Esophagus muscularis mucosa (tissue), 4 donors: ENCODE measurements at regions not wholly inside any gene's neighbourhood (a gene's known extent, or its start where the extent isn't known, plus 50 kb on each side); places are given as distances from the start of the nearest gene placed in this dataset.

Experiments used
- DNase-seq: peaks from one replicate; pipeline ENCODE4 v3.0.0-alpha.2; 2017; ENCODE audit errors: extremely low spot score
- H3K27ac ChIP-seq, 4 donors: fragments of 200-600 bp; sonication (generic); replicated peaks in 1 of 4; 1 replicate in 3 of 4; 2 replicates in 1 of 4; pipeline ENCODE4 v1.5.1; 2016 to 2019; ENCODE audit warnings: mild to moderate bottlenecking in 1 of 4
- H3K27me3 ChIP-seq, 4 donors: fragments of 200-600 bp; sonication (generic); one replicate each; pipeline versions ENCODE4 v1.5.1 to v1.6.0; 2016 to 2019
- H3K36me3 ChIP-seq, 4 donors: fragments of 200-600 bp; sonication (generic); one replicate each; pipeline ENCODE4 v1.5.1; 2016 to 2019
- H3K4me1 ChIP-seq, 4 donors: fragments of 200-600 bp; sonication (generic); one replicate each; pipeline ENCODE4 v1.5.1; 2016 to 2019
- H3K4me3 ChIP-seq, 4 donors: fragments of 200-600 bp; sonication (generic); 1 replicate in 2 of 4; 2 replicates in 2 of 4; pipeline ENCODE4 v1.5.1; 2016 to 2019; ENCODE audit warnings: mild to moderate bottlenecking in 4 of 4, moderate library complexity in 1 of 4
- H3K9me3 ChIP-seq, 4 donors: fragments of 200-600 bp; sonication (generic); 1 replicate in 3 of 4; 2 replicates in 1 of 4; pipeline ENCODE4 v1.5.1; 2016 to 2019
- EP300 ChIP-seq: sonication (generic); formaldehyde crosslinking; IDR thresholded peaks from one replicate; pipeline ENCODE4 v1.6.1; 2017; ENCODE audit warnings: antibody characterized with exemption
- POLR2A ChIP-seq: fragments of 450-650 bp; IDR thresholded peaks from one replicate; pipeline ENCODE4 v1.6.1; 2017; ENCODE audit warnings: antibody characterized with exemption, moderate library complexity, mild to moderate bottlenecking, low read depth
- POLR2AphosphoS5 ChIP-seq, 2 donors: sonication (generic); formaldehyde crosslinking; IDR thresholded peaks; one replicate each; pipeline ENCODE4 v1.6.1; 2017; ENCODE audit warnings: antibody characterized with exemption in 2 of 2
- WGBS: methylation state at CpG from one replicate; pipeline ENCODE4 v1.1.5; 2018; 5-methylcytosine and 5-hydroxymethylcytosine counted together
- intact Hi-C: fragments of 100-400 bp; cut with DNase I; formaldehyde crosslinking; loops from one replicate; pipeline ENCODE4 v1.15.1; 2023
- TF ChIP-seq, protein P1 (sequence below), 3 experiments: fragments of 200-600 bp in 2 of 3; fragments of 450-650 bp in 1 of 3; sonication (generic) in 2 of 3; IDR thresholded peaks; one replicate each; pipeline ENCODE4 v1.5.1; 2017 to 2019; ENCODE audit warnings: antibody characterized with exemption in 3 of 3, mild to moderate bottlenecking in 2 of 3, moderate library complexity in 1 of 3

DNA sequence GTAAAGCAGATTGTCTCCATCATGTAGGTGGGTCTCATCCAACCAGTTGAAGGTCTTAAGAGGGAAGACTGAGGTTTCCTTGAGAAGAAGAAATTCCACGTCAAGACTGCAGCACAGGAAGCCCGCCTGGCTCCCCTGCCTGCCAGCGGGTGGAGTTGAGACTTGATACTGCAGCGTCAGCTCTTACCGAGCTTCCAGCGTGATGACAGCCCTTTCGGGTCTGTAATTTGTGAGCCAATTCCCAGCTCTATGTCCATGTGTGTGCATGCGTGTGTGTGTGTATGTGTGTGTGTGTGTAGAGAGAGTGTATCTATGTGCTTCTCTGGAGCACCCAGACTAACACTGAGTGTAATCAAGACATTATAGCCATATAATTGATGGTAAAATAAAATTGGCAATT lies 379.7 kb upstream of the IRX2 start:
- no peak for DNase-seq
- Histone ChIP-seq H3K36me3 (no peaks in the 10 kb centered on the region), H3K27me3 (peaks cover 0 to 7% (median 0%) of the 10 kb centered on the region in 4 donors), H3K4me1 (no peaks in the 10 kb centered on the region), H3K4me3 (no peak overlapping the region), H3K9me3 (no peaks in the 10 kb centered on the region), H3K27ac (no peak overlapping the region)
- TF ChIP-seq EP300 (no peak), POLR2A (no peak), POLR2AphosphoS5 (IDR thresholded peaks at IDR 0.05) (no peak)
- TF ChIP-seq, protein P1, sequence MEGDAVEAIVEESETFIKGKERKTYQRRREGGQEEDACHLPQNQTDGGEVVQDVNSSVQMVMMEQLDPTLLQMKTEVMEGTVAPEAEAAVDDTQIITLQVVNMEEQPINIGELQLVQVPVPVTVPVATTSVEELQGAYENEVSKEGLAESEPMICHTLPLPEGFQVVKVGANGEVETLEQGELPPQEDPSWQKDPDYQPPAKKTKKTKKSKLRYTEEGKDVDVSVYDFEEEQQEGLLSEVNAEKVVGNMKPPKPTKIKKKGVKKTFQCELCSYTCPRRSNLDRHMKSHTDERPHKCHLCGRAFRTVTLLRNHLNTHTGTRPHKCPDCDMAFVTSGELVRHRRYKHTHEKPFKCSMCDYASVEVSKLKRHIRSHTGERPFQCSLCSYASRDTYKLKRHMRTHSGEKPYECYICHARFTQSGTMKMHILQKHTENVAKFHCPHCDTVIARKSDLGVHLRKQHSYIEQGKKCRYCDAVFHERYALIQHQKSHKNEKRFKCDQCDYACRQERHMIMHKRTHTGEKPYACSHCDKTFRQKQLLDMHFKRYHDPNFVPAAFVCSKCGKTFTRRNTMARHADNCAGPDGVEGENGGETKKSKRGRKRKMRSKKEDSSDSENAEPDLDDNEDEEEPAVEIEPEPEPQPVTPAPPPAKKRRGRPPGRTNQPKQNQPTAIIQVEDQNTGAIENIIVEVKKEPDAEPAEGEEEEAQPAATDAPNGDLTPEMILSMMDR (IDR thresholded peaks at IDR 0.05), result no peak
- WGBS, result 67% methylated on average over 8 of the region's 8 CpGs
- intact Hi-C loops, result no loop called here

DNA sequence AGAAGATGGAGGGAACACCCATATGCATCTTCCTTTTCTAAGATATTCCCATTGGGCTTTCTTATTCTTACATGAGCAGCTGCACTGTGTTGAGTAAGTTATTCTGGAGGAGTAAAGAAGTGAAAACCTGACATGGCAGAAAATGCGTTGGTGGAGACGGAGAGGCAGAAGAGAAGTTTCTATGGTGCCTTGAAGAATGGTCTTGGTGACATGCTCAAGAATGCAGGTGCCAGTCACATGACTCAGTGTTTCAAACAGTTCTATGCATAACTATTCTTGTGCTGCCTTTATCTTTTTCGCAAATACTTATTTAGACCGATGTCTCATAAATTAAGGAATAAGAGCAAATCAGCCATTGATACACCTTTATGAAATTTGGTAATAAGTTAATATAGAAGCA lies 377.8 kb upstream of the IRX2 start:
- DNase-seq, result no peak
- Histone ChIP-seq H3K4me3 (no peak overlapping the region), H3K27me3 (peaks cover 0 to 7% (median 0%) of the 10 kb centered on the region in 4 donors), H3K4me1 (no peaks in the 10 kb centered on the region), H3K9me3 (no peaks in the 10 kb centered on the region), H3K36me3 (no peaks in the 10 kb centered on the region), H3K27ac (no peak overlapping the region)
- TF ChIP-seq, protein P1 (IDR thresholded peaks at IDR 0.05), result no peak
- TF ChIP-seq POLR2AphosphoS5 (IDR thresholded peaks at IDR 0.05) (no peak), POLR2A (no peak), EP300 (no peak)
- 86% methylated on average over 4 of the region's 4 CpGs for WGBS
- intact Hi-C loops, result no loop called here

DNA sequence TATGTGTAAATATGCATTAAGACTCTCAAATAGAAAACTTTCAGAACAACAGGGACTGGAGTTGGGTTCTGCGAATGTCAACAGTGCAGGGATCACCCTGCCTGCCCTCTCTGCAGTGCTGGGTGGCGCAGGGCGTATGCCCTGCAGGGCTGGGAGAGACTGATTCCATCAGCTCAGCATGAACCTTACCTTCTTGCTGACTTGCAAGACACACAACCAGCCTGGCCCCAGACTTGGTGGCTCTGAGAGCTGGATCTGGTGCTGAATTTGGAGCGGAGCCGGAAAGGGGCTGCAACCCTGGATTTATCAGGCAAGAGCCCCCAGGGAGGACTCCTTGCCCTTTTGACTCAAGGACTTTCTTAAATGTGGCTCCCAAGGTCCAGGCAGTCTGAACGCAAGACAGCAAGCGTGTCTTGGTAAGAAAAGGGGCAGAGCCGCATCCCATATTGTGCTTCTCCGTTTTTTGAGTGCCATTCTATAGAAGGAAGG lies 376.0 kb upstream of the IRX2 start:
- H3K27ac ChIP-seq, result no peak overlapping the region
- H3K4me1 ChIP-seq, result no peaks in the 10 kb centered on the region
- H3K27me3 ChIP-seq, result peaks cover 0 to 12% (median 0%) of the 10 kb centered on the region in 4 donors
- no peaks in the 10 kb centered on the region for H3K36me3 ChIP-seq
- no peak overlapping the region for H3K4me3 ChIP-seq
- no peak for DNase-seq
- intact Hi-C loops, result no loop called here
- no peaks in the 10 kb centered on the region for H3K9me3 ChIP-seq
- 85% methylated on average over 7 of the region's 9 CpGs for WGBS
- TF ChIP-seq POLR2AphosphoS5 (IDR thresholded peaks at IDR 0.05) (no peak), EP300 (no peak), POLR2A (no peak)
- TF ChIP-seq, protein P1 (IDR thresholded peaks at IDR 0.05), result no peak

DNA sequence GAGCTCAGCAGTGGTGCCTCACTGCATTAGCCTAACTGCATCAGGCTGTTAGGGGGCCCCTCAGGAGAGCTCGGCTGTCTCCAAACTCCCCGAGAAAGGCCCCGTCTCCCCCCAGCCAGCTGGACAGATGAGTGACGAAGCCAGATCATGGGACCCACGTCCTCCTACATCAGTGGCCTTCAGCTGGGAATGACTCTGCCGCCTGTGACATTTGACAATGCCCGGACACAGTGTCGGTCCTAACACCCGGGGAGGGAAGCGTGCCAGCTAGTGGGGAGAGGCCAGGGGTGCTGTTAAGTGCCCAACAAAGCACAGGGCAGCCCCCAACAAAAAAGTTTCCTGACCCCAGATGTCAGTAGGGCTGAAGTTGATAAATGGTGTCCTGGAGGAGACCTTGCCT lies 375.2 kb upstream of the IRX2 start:
- Histone ChIP-seq H3K27me3 (peaks cover 0 to 20% (median 1%) of the 10 kb centered on the region in 4 donors), H3K4me1 (no peaks in the 10 kb centered on the region), H3K36me3 (no peaks in the 10 kb centered on the region), H3K9me3 (no peaks in the 10 kb centered on the region), H3K27ac (no peak overlapping the region), H3K4me3 (no peak overlapping the region)
- no peak for DNase-seq
- 58% methylated on average over 7 of the region's 10 CpGs for WGBS
- TF ChIP-seq EP300, result no peak
- no peak for TF ChIP-seq POLR2A
- TF ChIP-seq POLR2AphosphoS5 (IDR thresholded peaks at IDR 0.05), result no peak
- TF ChIP-seq, protein P1 (IDR thresholded peaks at IDR 0.05), result no peak
- intact Hi-C loops, result no loop called here

DNA sequence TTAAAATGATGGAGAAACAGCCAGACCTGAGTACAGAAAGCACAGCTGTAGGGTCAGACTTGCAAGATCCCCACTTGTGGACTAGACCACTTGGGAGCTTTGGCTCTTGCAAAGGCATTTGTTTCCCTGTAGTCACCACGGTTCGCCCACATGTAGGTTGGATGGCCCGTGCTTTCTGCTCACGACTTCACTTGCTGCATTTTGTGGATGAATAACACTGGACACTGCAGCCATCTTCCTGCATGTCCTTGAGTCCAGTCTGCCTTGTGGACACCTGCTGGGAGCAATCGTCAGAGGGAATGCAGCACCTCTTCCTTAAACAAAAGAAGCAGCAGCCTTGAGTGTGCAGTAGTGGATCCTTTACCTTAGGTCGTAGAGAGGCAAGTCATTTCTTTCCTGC lies 372.9 kb upstream of the IRX2 start:
- H3K4me1 ChIP-seq, result no peaks in the 10 kb centered on the region
- no peak overlapping the region for H3K27ac ChIP-seq
- H3K36me3 ChIP-seq, result no peaks in the 10 kb centered on the region
- no peak for DNase-seq
- H3K9me3 ChIP-seq, result no peaks in the 10 kb centered on the region
- H3K27me3 ChIP-seq, result peaks cover 0 to 41% (median 3%) of the 10 kb centered on the region in 4 donors
- WGBS, result 62% methylated on average over 2 of the region's 6 CpGs
- no peak overlapping the region for H3K4me3 ChIP-seq
- intact Hi-C loops, result no loop called here
- TF ChIP-seq, protein P1 (IDR thresholded peaks at IDR 0.05), result no peak
- no peak for TF ChIP-seq EP300
